ENCODE measurements at regions not wholly inside any gene's neighbourhood (a gene's known extent, or its start where the extent isn't known, plus 50 kb on each side); places are given as distances from the start of the nearest gene placed in this dataset.

GRCh38 chr19:31119951-31120690 lies 229.1 kb downstream of the TSHZ3 start:
- no peaks in the 10 kb centered on the region for H3K36me3 ChIP-seq (replicated peaks; ENCODE audit: control insufficient read depth, insufficient read depth, low read length)
- DNase-seq = no peak
- H3K27me3 ChIP-seq (ENCODE audit: control insufficient read depth, insufficient read depth, low read length) = no peaks in the 10 kb centered on the region
- H3K4me3 ChIP-seq (ENCODE audit: insufficient read depth, low read depth, low read length) = no peak overlapping the region

- H3K4me3 ChIP-seq (ENCODE audit: insufficient read depth, low read depth, low read length) = no peak overlapping the region
- no peak for DNase-seq
- no peaks in the 10 kb centered on the region for H3K36me3 ChIP-seq (replicated peaks; ENCODE audit: control insufficient read depth, insufficient read depth, low read length)
- H3K27me3 ChIP-seq (ENCODE audit: control insufficient read depth, insufficient read depth, low read length) = no peaks in the 10 kb centered on the region
Observed at GRCh38 chr19:31118986-31119385, 230.2 kb downstream of the TSHZ3 start.

DNA sequence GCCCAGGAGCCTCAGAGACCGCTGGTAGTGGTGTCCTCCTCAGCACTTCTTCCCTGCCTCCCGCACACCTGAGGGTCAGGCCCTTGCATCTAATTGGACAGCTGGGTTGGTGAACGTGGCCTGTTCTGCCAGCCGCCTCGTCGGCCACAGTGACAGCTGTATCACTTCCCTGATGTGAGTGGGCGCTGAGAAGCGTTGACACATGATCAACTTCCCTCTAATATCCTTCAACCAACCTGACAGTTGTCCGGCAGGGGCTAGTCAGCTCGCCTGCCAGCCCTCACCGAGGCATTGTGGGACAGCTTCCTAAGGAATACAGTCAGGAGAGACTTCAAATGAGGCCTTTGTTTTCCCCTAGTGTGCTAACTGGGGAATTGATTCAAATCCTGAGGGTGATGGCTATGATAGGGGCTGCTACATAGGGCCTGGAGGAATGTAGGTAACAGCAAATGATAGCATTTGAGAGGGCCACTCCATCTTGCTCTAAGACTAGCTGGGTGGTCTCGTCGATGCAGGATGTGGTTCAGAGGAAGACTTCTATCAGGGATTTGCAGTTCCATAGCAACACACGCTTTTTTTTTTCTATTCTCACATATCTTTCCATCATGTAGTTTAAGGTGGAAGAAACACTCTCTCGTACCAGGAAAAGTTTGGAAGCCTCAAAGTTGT lies 230.8 kb downstream of the TSHZ3 start:
- no peaks in the 10 kb centered on the region for H3K36me3 ChIP-seq (replicated peaks; ENCODE audit: control insufficient read depth, insufficient read depth, low read length)
- H3K27me3 ChIP-seq (ENCODE audit: control insufficient read depth, insufficient read depth, low read length) = no peaks in the 10 kb centered on the region
- H3K4me3 ChIP-seq (ENCODE audit: insufficient read depth, low read depth, low read length) = no peak overlapping the region
- DNase-seq = no peak

GRCh38 chr19:31114585-31114984 lies 234.7 kb downstream of the TSHZ3 start:
- Histone ChIP-seq H3K4me3 (ENCODE audit: insufficient read depth, low read depth, low read length) (no peak overlapping the region), H3K36me3 (replicated peaks; ENCODE audit: control insufficient read depth, insufficient read depth, low read length) (no peaks in the 10 kb centered on the region), H3K27me3 (ENCODE audit: control insufficient read depth, insufficient read depth, low read length) (no peaks in the 10 kb centered on the region)
- DNase-seq = no peak

- no peaks in the 10 kb centered on the region for H3K27me3 ChIP-seq (ENCODE audit: control insufficient read depth, insufficient read depth, low read length)
- H3K36me3 ChIP-seq (replicated peaks; ENCODE audit: control insufficient read depth, insufficient read depth, low read length) = no peaks in the 10 kb centered on the region
- no peak overlapping the region for H3K4me3 ChIP-seq (ENCODE audit: insufficient read depth, low read depth, low read length)
- no peak for DNase-seq
Observed at GRCh38 chr19:31113293-31113692, 235.9 kb downstream of the TSHZ3 start.

DNA sequence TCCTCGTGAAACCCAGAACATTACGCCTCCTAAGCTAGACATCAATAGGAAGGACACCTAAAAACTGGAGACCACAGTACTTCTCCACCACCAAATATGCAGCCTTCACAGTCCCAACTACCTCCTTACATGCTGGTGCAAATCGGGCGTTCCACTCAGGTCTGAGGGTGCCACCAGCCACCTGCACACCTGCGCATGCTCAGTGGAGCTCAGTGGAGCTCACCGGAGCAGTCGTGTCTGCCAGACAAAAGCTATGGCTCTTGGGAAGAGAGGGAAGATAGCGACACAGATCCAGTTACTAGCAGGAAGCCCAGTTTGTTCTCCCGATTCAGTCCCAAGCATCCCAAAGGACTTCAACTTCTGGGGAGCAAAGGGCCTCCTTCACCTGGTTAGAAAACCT lies 237.1 kb downstream of the TSHZ3 start:
- no peaks in the 10 kb centered on the region for H3K27me3 ChIP-seq (ENCODE audit: control insufficient read depth, insufficient read depth, low read length)
- H3K36me3 ChIP-seq (replicated peaks; ENCODE audit: control insufficient read depth, insufficient read depth, low read length) = no peaks in the 10 kb centered on the region
- H3K4me3 ChIP-seq (ENCODE audit: insufficient read depth, low read depth, low read length) = no peak overlapping the region
- DNase-seq = no peak

DNA sequence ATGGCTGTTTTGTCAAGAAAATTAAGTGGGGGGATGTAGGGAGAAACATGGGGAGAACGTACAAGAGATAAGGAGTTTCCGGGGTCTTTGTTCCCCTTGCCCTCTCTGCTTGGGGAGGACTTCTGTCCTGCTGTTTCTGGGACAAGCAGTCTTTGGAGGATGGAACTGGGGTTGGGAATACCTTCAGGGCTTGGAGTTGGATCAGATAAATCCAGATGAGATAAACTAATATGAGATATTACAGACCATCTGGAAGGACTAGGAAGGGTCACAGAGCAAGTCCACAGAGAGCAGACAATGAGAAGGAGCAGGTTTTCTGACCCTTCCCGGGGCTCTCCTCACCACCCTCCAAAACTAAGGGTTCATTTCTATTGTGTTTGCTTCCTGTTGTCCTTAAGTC lies 237.5 kb downstream of the TSHZ3 start:
- DNase-seq = no peak
- Histone ChIP-seq H3K4me3 (ENCODE audit: insufficient read depth, low read depth, low read length) (no peak overlapping the region), H3K27me3 (ENCODE audit: control insufficient read depth, insufficient read depth, low read length) (no peaks in the 10 kb centered on the region), H3K36me3 (replicated peaks; ENCODE audit: control insufficient read depth, insufficient read depth, low read length) (no peaks in the 10 kb centered on the region)

GRCh38 chr19:31110336-31110735 lies 238.9 kb downstream of the TSHZ3 start:
- no peaks in the 10 kb centered on the region for H3K27me3 ChIP-seq (ENCODE audit: control insufficient read depth, insufficient read depth, low read length)
- no peaks in the 10 kb centered on the region for H3K36me3 ChIP-seq (replicated peaks; ENCODE audit: control insufficient read depth, insufficient read depth, low read length)
- DNase-seq = peak; percentile 50
- H3K4me3 ChIP-seq (ENCODE audit: insufficient read depth, low read depth, low read length) = no peak overlapping the region

- no peak overlapping the region for H3K4me3 ChIP-seq (ENCODE audit: insufficient read depth, low read depth, low read length)
Observed at GRCh38 chr19:31109636-31110035, 239.6 kb downstream of the TSHZ3 start.

DNA sequence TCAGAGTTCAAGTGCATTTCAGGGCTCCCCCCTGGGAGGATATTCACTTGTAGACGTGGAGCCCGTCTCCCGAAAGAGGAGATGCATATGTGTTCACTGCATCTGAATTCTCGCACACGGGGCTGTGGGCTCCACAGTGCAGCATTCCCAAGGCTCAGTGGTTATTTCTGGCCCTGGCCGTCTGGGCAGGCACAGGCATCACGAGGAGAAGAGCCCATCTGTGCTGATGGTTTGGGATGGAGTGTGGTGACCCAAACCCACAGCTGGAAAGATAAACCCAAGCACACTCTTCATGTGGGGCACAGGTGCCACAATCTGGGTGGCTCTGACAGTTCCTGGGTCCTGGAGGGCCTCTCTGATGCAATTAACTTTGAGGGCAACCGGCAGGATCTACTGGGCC lies 242.1 kb downstream of the TSHZ3 start:
- H3K36me3 ChIP-seq (replicated peaks; ENCODE audit: control insufficient read depth, insufficient read depth, low read length) = no peaks in the 10 kb centered on the region
- no peak overlapping the region for H3K4me3 ChIP-seq (ENCODE audit: insufficient read depth, low read depth, low read length)
- DNase-seq = no peak
- H3K27me3 ChIP-seq (ENCODE audit: control insufficient read depth, insufficient read depth, low read length) = no peaks in the 10 kb centered on the region

More at GRCh38 chr19:31109636-31110035, 239.6 kb downstream of the TSHZ3 start:
- H3K27me3 ChIP-seq (ENCODE audit: control insufficient read depth, insufficient read depth, low read length) = no peaks in the 10 kb centered on the region
- H3K36me3 ChIP-seq (replicated peaks; ENCODE audit: control insufficient read depth, insufficient read depth, low read length) = no peaks in the 10 kb centered on the region
- DNase-seq = no peak

DNA sequence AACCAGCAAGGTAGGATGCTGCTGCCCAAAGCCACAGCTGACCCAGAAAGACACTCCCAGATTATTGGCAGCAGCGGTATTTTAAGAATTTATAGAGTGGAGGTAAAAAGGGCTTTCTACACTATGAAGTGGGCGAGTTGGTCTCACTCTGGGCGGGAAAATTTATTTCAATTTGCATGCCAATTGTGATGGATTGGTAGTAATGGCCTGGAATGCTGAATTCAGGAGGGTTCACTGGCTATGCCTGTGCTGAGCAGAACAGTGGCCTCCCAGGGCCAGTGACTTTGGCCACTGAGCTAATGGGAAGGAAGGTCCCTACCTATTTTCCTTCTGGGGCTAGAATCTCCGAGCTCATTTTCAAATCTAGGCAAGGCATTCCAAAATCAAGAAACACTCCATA lies 243.5 kb downstream of the TSHZ3 start:
- Histone ChIP-seq H3K4me3 (ENCODE audit: insufficient read depth, low read depth, low read length) (no peak overlapping the region), H3K27me3 (ENCODE audit: control insufficient read depth, insufficient read depth, low read length) (no peaks in the 10 kb centered on the region), H3K36me3 (replicated peaks; ENCODE audit: control insufficient read depth, insufficient read depth, low read length) (no peaks in the 10 kb centered on the region)
- DNase-seq = no peak

- Histone ChIP-seq H3K36me3 (replicated peaks; ENCODE audit: control insufficient read depth, insufficient read depth, low read length) (no peaks in the 10 kb centered on the region), H3K27me3 (ENCODE audit: control insufficient read depth, insufficient read depth, low read length) (no peaks in the 10 kb centered on the region), H3K4me3 (ENCODE audit: insufficient read depth, low read depth, low read length) (no peak overlapping the region)
- no peak for DNase-seq
Observed at GRCh38 chr19:31104451-31104850, 244.8 kb downstream of the TSHZ3 start.

- DNase-seq = no peak
- Histone ChIP-seq H3K27me3 (ENCODE audit: control insufficient read depth, insufficient read depth, low read length) (no peaks in the 10 kb centered on the region), H3K4me3 (ENCODE audit: insufficient read depth, low read depth, low read length) (no peak overlapping the region), H3K36me3 (replicated peaks; ENCODE audit: control insufficient read depth, insufficient read depth, low read length) (no peaks in the 10 kb centered on the region)
Observed at GRCh38 chr19:31103228-31103627, 246.0 kb downstream of the TSHZ3 start.

GRCh38 chr19:31102674-31103073 lies 246.6 kb downstream of the TSHZ3 start:
- Histone ChIP-seq H3K27me3 (ENCODE audit: control insufficient read depth, insufficient read depth, low read length) (no peaks in the 10 kb centered on the region), H3K4me3 (ENCODE audit: insufficient read depth, low read depth, low read length) (no peak overlapping the region), H3K36me3 (replicated peaks; ENCODE audit: control insufficient read depth, insufficient read depth, low read length) (no peaks in the 10 kb centered on the region)
- no peak for DNase-seq

DNA sequence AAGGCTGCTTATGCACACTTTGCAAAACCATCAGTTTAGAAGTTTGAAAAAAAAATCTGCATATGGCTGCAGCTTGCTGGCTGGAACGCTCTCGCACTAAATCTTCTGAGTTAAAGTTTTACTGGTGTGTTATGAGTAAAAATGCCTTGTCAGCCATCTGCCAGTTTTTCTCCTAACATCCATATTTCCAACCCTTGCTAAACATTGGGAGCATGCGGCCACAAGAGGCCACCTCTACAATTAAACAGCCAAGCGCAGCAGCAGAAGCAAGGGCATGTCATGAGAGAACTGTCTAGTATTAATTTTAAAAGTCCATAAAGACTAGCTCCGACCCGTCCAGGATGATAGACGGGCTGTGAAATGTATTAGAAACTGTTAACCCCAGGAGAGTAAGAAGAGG lies 248.3 kb downstream of the TSHZ3 start:
- no peaks in the 10 kb centered on the region for H3K27me3 ChIP-seq (ENCODE audit: control insufficient read depth, insufficient read depth, low read length)
- no peak overlapping the region for H3K4me3 ChIP-seq (ENCODE audit: insufficient read depth, low read depth, low read length)

More for the DNA sequence above, 248.3 kb downstream of the TSHZ3 start:
- no peak for DNase-seq
- H3K36me3 ChIP-seq (replicated peaks; ENCODE audit: control insufficient read depth, insufficient read depth, low read length) = no peaks in the 10 kb centered on the region
